Stomach (tissue), 4 donors: ENCODE measurements at regions not wholly inside any gene's neighbourhood (a gene's known extent, or its start where the extent isn't known, plus 50 kb on each side); places are given as distances from the start of the nearest gene placed in this dataset.

Source experiments
- CTCF ChIP-seq, 7 experiments: fragments of 450-650 bp in 4 of 7; fragments of 200-600 bp in 3 of 7; sonication (generic) in 3 of 7; IDR thresholded peaks; one replicate each; pipeline ENCODE4 v1.5.1; 2016 to 2019; ENCODE audit warnings: antibody characterized with exemption in 7 of 7, control low read depth in 2 of 7, mild to moderate bottlenecking in 1 of 7
- POLR2A ChIP-seq, 4 donors: fragments of 450-650 bp; IDR thresholded peaks; one replicate each; pipeline ENCODE4 v1.6.1; 2016; ENCODE audit warnings: antibody characterized with exemption in 4 of 4, control low read depth in 2 of 4, mild to moderate bottlenecking in 1 of 4, moderate library complexity in 1 of 4
- POLR2AphosphoS5 ChIP-seq, 3 donors: sonication (generic); formaldehyde crosslinking; IDR thresholded peaks; one replicate each; pipeline ENCODE4 v1.6.1; 2016; ENCODE audit warnings: antibody characterized with exemption in 3 of 3

GRCh38 chr20:50350510-50351249, 159.5 kb upstream of the PTPN1 start:
- TF ChIP-seq POLR2A (IDR thresholded peaks at IDR 0.05) = no peak
- TF ChIP-seq CTCF (IDR thresholded peaks at IDR 0.05) = no peak
- TF ChIP-seq POLR2AphosphoS5 (IDR thresholded peaks at IDR 0.05) = no peak
